Uterus (tissue), 3 donors: ENCODE measurements at regions not wholly inside any gene's neighbourhood (a gene's known extent, or its start where the extent isn't known, plus 50 kb on each side); places are given as distances from the start of the nearest gene placed in this dataset.

Source experiments
- DNase-seq, 2 donors: peaks; one replicate each; pipeline ENCODE4 v3.0.0-alpha.2; 2019 to 2020
- H3K27ac ChIP-seq, 2 donors: fragments of 200-600 bp; sonication (generic); 1 replicate in 1 of 2; 2 replicates in 1 of 2; pipeline ENCODE4 v1.5.1; 2016 to 2018
- H3K27me3 ChIP-seq, 2 donors: fragments of 200-600 bp; sonication (generic); one replicate each; pipeline ENCODE4 v1.5.1; 2018 to 2019; ENCODE audit warnings: control low read depth in 1 of 2
- H3K36me3 ChIP-seq, 2 donors: fragments of 200-600 bp; sonication (generic); one replicate each; pipeline ENCODE4 v1.5.1; 2019; ENCODE audit warnings: control low read depth in 1 of 2
- H3K4me1 ChIP-seq, 2 donors: fragments of 200-600 bp; sonication (generic); one replicate each; pipeline ENCODE4 v1.5.1; 2018 to 2019; ENCODE audit warnings: control low read depth in 1 of 2
- H3K4me3 ChIP-seq, 2 donors: fragments of 200-600 bp; sonication (generic); 1 replicate in 1 of 2; 2 replicates in 1 of 2; pipeline ENCODE4 v1.5.1; 2018 to 2019; ENCODE audit warnings: mild to moderate bottlenecking in 1 of 2
- H3K9me3 ChIP-seq, 2 donors: fragments of 200-600 bp; sonication (generic); one replicate each; pipeline ENCODE4 v1.5.1; 2019; ENCODE audit warnings: control low read depth in 1 of 2
- CTCF ChIP-seq, 4 experiments: fragments of 200-600 bp in 2 of 4; fragments of 450-650 bp in 2 of 4; sonication (generic) in 2 of 4; IDR thresholded peaks; one replicate each; pipeline ENCODE4 v1.5.1; 2016 to 2019; ENCODE audit warnings: antibody characterized with exemption in 4 of 4, mild to moderate bottlenecking in 2 of 4, moderate library complexity in 1 of 4
- POLR2A ChIP-seq, 2 donors: fragments of 450-650 bp; IDR thresholded peaks; one replicate each; pipeline ENCODE4 v1.6.1; 2016; ENCODE audit warnings: antibody characterized with exemption in 2 of 2, mild to moderate bottlenecking in 1 of 2, moderate library complexity in 1 of 2
- intact Hi-C: fragments of 100-400 bp; cut with DNase I; formaldehyde crosslinking; loops from one replicate; pipeline ENCODE4 v1.15.1; 2023; ENCODE audit warnings: low total_unique reads
- donor health status: DM: yes; HTN: yes; CAD: no.

- DNase-seq, result no peak
- TF ChIP-seq CTCF (IDR thresholded peaks at IDR 0.05) (no peak), POLR2A (IDR thresholded peaks at IDR 0.05) (no peak)
- H3K9me3 ChIP-seq, result no peaks in the 10 kb centered on the region
- H3K27ac ChIP-seq, result no peak overlapping the region
- no peaks in the 10 kb centered on the region for H3K36me3 ChIP-seq
- no peaks in the 10 kb centered on the region for H3K4me1 ChIP-seq
- intact Hi-C loops, result no loop called here
- H3K27me3 ChIP-seq, result no peaks in the 10 kb centered on the region
- H3K4me3 ChIP-seq, result no peak overlapping the region
Measured at GRCh38 chr2:5913711-5914395, 221.7 kb downstream of the SOX11 start.

- no peaks in the 10 kb centered on the region for H3K27me3 ChIP-seq
- H3K4me1 ChIP-seq, result no peaks in the 10 kb centered on the region
- H3K36me3 ChIP-seq, result no peaks in the 10 kb centered on the region
- H3K4me3 ChIP-seq, result no peak overlapping the region
- no peak for TF ChIP-seq POLR2A (IDR thresholded peaks at IDR 0.05)
- TF ChIP-seq CTCF (IDR thresholded peaks at IDR 0.05), result no peak
- DNase-seq, result no peak
- intact Hi-C loops, result no loop called here
- no peak overlapping the region for H3K27ac ChIP-seq
- H3K9me3 ChIP-seq, result no peaks in the 10 kb centered on the region
Measured at GRCh38 chr2:5914811-5915611, 222.8 kb downstream of the SOX11 start.

GRCh38 chr2:5915881-5916310 lies 223.7 kb downstream of the SOX11 start:
- DNase-seq, result no peak
- H3K4me3 ChIP-seq, result no peak overlapping the region
- no peaks in the 10 kb centered on the region for H3K27me3 ChIP-seq
- intact Hi-C loops, result no loop called here
- no peak overlapping the region for H3K27ac ChIP-seq
- H3K36me3 ChIP-seq, result no peaks in the 10 kb centered on the region
- H3K9me3 ChIP-seq, result no peaks in the 10 kb centered on the region
- no peaks in the 10 kb centered on the region for H3K4me1 ChIP-seq
- TF ChIP-seq POLR2A (IDR thresholded peaks at IDR 0.05) (no peak), CTCF (IDR thresholded peaks at IDR 0.05) (no peak)

- DNase-seq, result no peak
- H3K36me3 ChIP-seq, result no peaks in the 10 kb centered on the region
- intact Hi-C loops, result no loop called here
- TF ChIP-seq CTCF (IDR thresholded peaks at IDR 0.05) (no peak), POLR2A (IDR thresholded peaks at IDR 0.05) (no peak)
- no peaks in the 10 kb centered on the region for H3K4me1 ChIP-seq
- no peak overlapping the region for H3K27ac ChIP-seq
- H3K4me3 ChIP-seq, result no peak overlapping the region
- H3K9me3 ChIP-seq, result no peaks in the 10 kb centered on the region
- H3K27me3 ChIP-seq, result no peaks in the 10 kb centered on the region
Measured at GRCh38 chr2:5921081-5921642, 229.0 kb downstream of the SOX11 start.
